GM12878 (cell line): ENCODE measurements at regions not wholly inside any gene's neighbourhood (a gene's known extent, or its start where the extent isn't known, plus 50 kb on each side); places are given as distances from the start of the nearest gene placed in this dataset.
A peak's percentile ranks its signal among the peaks of the same experiment; 100 is the strongest.

Experiments
- ATAC-seq: fragments of 200-7000 bp; cut with Tn5 transposase; 3 replicates; pipeline ENCODE4 v1.9.1; 2020; ENCODE audit warnings: mild to moderate bottlenecking, moderate library complexity
- BruUV-seq: library from RNA; stranded (reverse); fragments of 400-500 nt; replicated peaks from 2 replicates; lab custom pipeline; 2021; lab: Mats Ljungman, UMichigan
- CTCF ChIA-PET: fragments of 300-600 bp; sonication (Branson Sonifier 250); formaldehyde crosslinking; extraction: SDS; loops from one replicate; lab custom pipeline; 2021; ENCODE audit warnings: inconsistent platforms; lab: Yijun Ruan, JAX
- POLR2A ChIA-PET: fragments of 350-600 bp; formaldehyde crosslinking; extraction: SDS; loops from one replicate; lab custom pipeline; 2021; ENCODE audit warnings: inconsistent platforms; lab: Charles Lee
- RAD21 ChIA-PET: fragments of 300-600 bp; sonication (Branson Sonifier 250); formaldehyde crosslinking; loops from one replicate; lab custom pipeline; 2023; ENCODE audit warnings: antibody characterized with exemption; ENCODE audit not compliant: unreplicated experiment; lab: Charles Lee
- SMC1A ChIA-PET: fragments of 300-600 bp; sonication (Branson Sonifier 250); formaldehyde crosslinking; loops from one replicate; lab custom pipeline; 2023; ENCODE audit not compliant: unreplicated experiment, uncharacterized antibody; lab: Charles Lee
- DNase-seq: peaks from one replicate; pipeline ENCODE4 v3.0.0-alpha.2; 2011; ENCODE audit warnings: low read depth, low spot score
- FAIRE-seq: peaks from 3 replicates; lab custom pipeline; 2011; peaks lifted over from hg19 to GRCh38; lab: Jason Lieb, UNC
- H2AFZ ChIP-seq: 2 replicates; pipeline ENCODE4 v1.6.0; 2011; ENCODE audit warnings: low read depth, low read length, control low read depth; ENCODE audit not compliant: control insufficient read depth
- H3K27ac ChIP-seq: 2 replicates; pipeline ENCODE4 v1.5.1; 2011; ENCODE audit warnings: control low read depth; ENCODE audit not compliant: control insufficient read depth, insufficient read depth
- H3K27me3 ChIP-seq, 2 experiments: replicated peaks in 1 of 2; 2 replicates each; pipeline versions ENCODE4 v1.6.0 to v1.6.1; 2011; ENCODE audit warnings: low read length in 1 of 2; ENCODE audit not compliant: control insufficient read depth in 2 of 2, insufficient read depth in 2 of 2
- H3K36me3 ChIP-seq, 2 experiments: 2 replicates each; pipeline ENCODE4 v1.5.1; 2011; ENCODE audit warnings: low read length in 1 of 2; ENCODE audit not compliant: control insufficient read depth in 2 of 2, insufficient read depth in 2 of 2
- H3K4me1 ChIP-seq: 2 replicates; pipeline ENCODE4 v1.6.1; 2011; ENCODE audit warnings: mild to moderate bottlenecking, low read length, moderate library complexity, mixed read lengths; ENCODE audit not compliant: control insufficient read depth, insufficient read depth
- H3K4me2 ChIP-seq: 2 replicates; pipeline ENCODE4 v1.6.0; 2011; ENCODE audit warnings: control low read depth; ENCODE audit not compliant: control insufficient read depth, insufficient read depth
- H3K4me3 ChIP-seq: fragments of 200-600 bp; sonication (generic); 2 replicates; pipeline ENCODE4 v1.5.1; 2016
- H3K79me2 ChIP-seq: 2 replicates; pipeline ENCODE4 v1.6.0; 2011; ENCODE audit warnings: low read length; ENCODE audit not compliant: control insufficient read depth, insufficient read depth
- H3K9ac ChIP-seq: 2 replicates; pipeline ENCODE4 v1.8.0; 2011; ENCODE audit warnings: low read length, control low read depth, mixed read lengths; ENCODE audit not compliant: control insufficient read depth, insufficient read depth
- H3K9me3 ChIP-seq: replicated peaks from 3 replicates; pipeline ENCODE4 v1.5.1; 2011; ENCODE audit warnings: mild to moderate bottlenecking, low read length; ENCODE audit not compliant: control insufficient read depth, insufficient read depth
- H4K20me1 ChIP-seq: 2 replicates; pipeline ENCODE4 v1.6.0; 2011; ENCODE audit not compliant: control insufficient read depth, insufficient read depth
- BCL11A ChIP-seq: IDR thresholded peaks from 2 replicates; pipeline ENCODE4 v1.6.1; 2011; ENCODE audit warnings: low read depth, low read length
- BCLAF1 ChIP-seq: fragments of 450-650 bp; IDR thresholded peaks from 2 replicates; pipeline ENCODE4 v1.6.1; 2017; ENCODE audit warnings: antibody characterized with exemption, mild to moderate bottlenecking, moderate library complexity
- CHD1 ChIP-seq: IDR thresholded peaks from 2 replicates; pipeline ENCODE4 v1.6.1; 2012; ENCODE audit warnings: low read depth, low read length, improper control_type of control experiment
- CHD4 ChIP-seq: fragments of 200-600 bp; sonication (generic); IDR thresholded peaks from 2 replicates; pipeline ENCODE4 v1.6.1; 2016; ENCODE audit warnings: mild to moderate bottlenecking
- CREB1 ChIP-seq: IDR thresholded peaks from 2 replicates; pipeline ENCODE4 v1.6.1; 2012; ENCODE audit warnings: low read depth, mild to moderate bottlenecking, inconsistent platforms
- ETV6 ChIP-seq, 2 experiments: fragments of 450-650 bp in 1 of 2; IDR thresholded peaks in 1 of 2; conservative IDR thresholded peaks in 1 of 2; 2 replicates each; pipeline ENCODE4 v1.6.1; 2014; ENCODE audit warnings: antibody characterized with exemption in 1 of 2, borderline replicate concordance in 1 of 2, low read depth in 1 of 2, mild to moderate bottlenecking in 1 of 2, moderate library complexity in 1 of 2
- IRF5 ChIP-seq: fragments of 450-650 bp; IDR thresholded peaks from 2 replicates; pipeline ENCODE4 v1.6.1; 2017; ENCODE audit warnings: borderline replicate concordance
- NBN ChIP-seq: fragments of 450-650 bp; IDR thresholded peaks from 2 replicates; pipeline ENCODE4 v1.6.1; 2016
- PBX3 ChIP-seq: IDR thresholded peaks from 2 replicates; pipeline ENCODE4 v1.6.1; 2011; ENCODE audit warnings: mild to moderate bottlenecking, low read depth, low read length, moderate library complexity; ENCODE audit not compliant: insufficient replicate concordance
- RAD21 ChIP-seq: IDR thresholded peaks from 2 replicates; pipeline ENCODE4 v1.6.1; 2011; ENCODE audit warnings: mild to moderate bottlenecking, low read depth, low read length, moderate library complexity; ENCODE audit not compliant: insufficient read depth
- SUPT20H ChIP-seq: IDR thresholded peaks from 2 replicates; pipeline ENCODE4 v1.6.1; 2011; ENCODE audit warnings: low read depth, mild to moderate bottlenecking, low read length, moderate library complexity, borderline replicate concordance; ENCODE audit not compliant: control insufficient read depth
- USF1 ChIP-seq: IDR thresholded peaks from 2 replicates; pipeline ENCODE4 v1.6.1; 2011; ENCODE audit warnings: borderline replicate concordance, low read depth, mild to moderate bottlenecking, moderate library complexity, mixed read lengths, low read length; ENCODE audit not compliant: insufficient read depth; ENCODE audit errors: extremely low read length
- YY1 ChIP-seq: IDR thresholded peaks from 2 replicates; pipeline ENCODE4 v1.6.1; 2011; ENCODE audit warnings: low read depth, mild to moderate bottlenecking, low read length
- WGBS: methylation state at CpG from one replicate; pipeline ENCODE4 v1.1.6; 2016; ENCODE audit warnings: low lambda C conversion rate; ENCODE audit not compliant: insufficient replicate concordance, insufficient coverage; ENCODE audit errors: missing lambda C conversion rate; 5-methylcytosine and 5-hydroxymethylcytosine counted together
- in situ Hi-C: fragments of 300-500 bp; cut with MboI; formaldehyde crosslinking; loops from 9 replicates; pipeline ENCODE4 v1.14.3; 2018; ENCODE audit warnings: mixed read lengths
- intact Hi-C: fragments of 100-400 bp; cut with micrococcal nuclease; formaldehyde crosslinking; loops from one replicate; pipeline ENCODE4 v1.14.2; 2022; ENCODE audit not compliant: unreplicated experiment
- TF ChIP-seq, protein P1 (sequence below): fragments of 450-650 bp; IDR thresholded peaks from 2 replicates; pipeline ENCODE4 v1.6.1; 2014; ENCODE audit warnings: mild to moderate bottlenecking

GRCh38 chr3:152071924-152072323 is 196.8 kb upstream of the MBNL1 start (continued):
- TF ChIP-seq BCLAF1, result no peak
- TF ChIP-seq SUPT20H, result no peak
- TF ChIP-seq YY1, result 0 out of 2 replicates have a peak, but pooled peaks have one; percentile 43
- TF ChIP-seq RAD21, result peak; percentile 53
- TF ChIP-seq PBX3, result no peak
- no peak for TF ChIP-seq CREB1

DNA sequence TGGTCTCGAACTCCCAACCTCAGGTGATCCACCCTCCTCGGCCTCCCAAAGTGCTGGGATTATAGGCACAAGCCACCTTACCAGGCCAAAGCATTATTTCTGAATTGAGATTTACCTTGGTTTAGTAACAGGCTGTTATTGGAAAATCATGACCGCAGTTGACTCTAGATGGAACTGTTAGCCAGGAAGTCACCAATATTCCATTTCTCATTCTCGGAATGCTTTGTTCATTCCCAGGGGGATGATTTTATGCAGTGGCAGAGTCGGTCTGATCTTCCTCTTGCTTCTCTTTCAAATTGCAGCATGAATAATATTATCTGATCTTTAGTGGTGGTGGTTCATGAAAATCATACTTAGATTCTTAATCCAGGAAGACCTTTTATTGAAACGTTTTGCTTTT is 195.5 kb upstream of the MBNL1 start:
- BruUV-seq, result no TSS peak
- in situ Hi-C loops, result loop anchor here (5.0 kb wide), 1 partner anchor 369 kb away; no protein-coding TSS in a partner anchor
- H3K27ac ChIP-seq, result no peak overlapping the region
- no peak overlapping the region for H3K4me2 ChIP-seq
- no peaks in the 10 kb centered on the region for H4K20me1 ChIP-seq
- ATAC-seq, result no peak
- no peaks in the 10 kb centered on the region for H3K27me3 ChIP-seq
- DNase-seq, result no peak
- SMC1A ChIA-PET, result interaction anchor here (1.2 to 4.2 kb wide), 11 partner anchors 11 to 523 kb away, joined by 3 to 70 read pairs (median 5); no protein-coding TSS in a partner anchor
- 54% methylated on average over 6 of the region's 6 CpGs for WGBS
- POLR2A ChIA-PET, result no interaction called here
- H2AFZ ChIP-seq, result no peak overlapping the region
- no peak for FAIRE-seq
- no peak overlapping the region for H3K4me3 ChIP-seq
- H3K9me3 ChIP-seq, result peaks cover 1% of the 10 kb centered on the region; the same call in 2 of the 3 replicates
- CTCF ChIA-PET, result interaction anchor here (1.1 to 4.8 kb wide), 13 partner anchors 11 to 500 kb away, joined by 3 to 68 read pairs (median 12); no protein-coding TSS in a partner anchor
- intact Hi-C loops, result loop anchor here (2.0 to 10.0 kb wide), 5 partner anchors 110 to 499 kb away; no protein-coding TSS in a partner anchor
- RAD21 ChIA-PET, result interaction anchor here (1.0 to 4.6 kb wide), 5 partner anchors 200 to 399 kb away, joined by 3 to 86 read pairs (median 6); no protein-coding TSS in a partner anchor
- H3K4me1 ChIP-seq, result no peaks in the 10 kb centered on the region
- H3K9ac ChIP-seq, result no peak overlapping the region
- H3K36me3 ChIP-seq, result no peaks in the 10 kb centered on the region
- H3K79me2 ChIP-seq, result no peaks in the 10 kb centered on the region
- TF ChIP-seq USF1 (no peak), IRF5 (no peak), ETV6 (conservative IDR thresholded peaks at IDR 0.05 in 1 of 2, IDR thresholded peaks at IDR 0.05 in 1 of 2; ENCODE audit: borderline replicate concordance in 1 of 2, low read depth in 1 of 2) (no peak), CHD4 (no peak), CHD1 (no peak), BCL11A (no peak), NBN (no peak)
- TF ChIP-seq, protein P1, sequence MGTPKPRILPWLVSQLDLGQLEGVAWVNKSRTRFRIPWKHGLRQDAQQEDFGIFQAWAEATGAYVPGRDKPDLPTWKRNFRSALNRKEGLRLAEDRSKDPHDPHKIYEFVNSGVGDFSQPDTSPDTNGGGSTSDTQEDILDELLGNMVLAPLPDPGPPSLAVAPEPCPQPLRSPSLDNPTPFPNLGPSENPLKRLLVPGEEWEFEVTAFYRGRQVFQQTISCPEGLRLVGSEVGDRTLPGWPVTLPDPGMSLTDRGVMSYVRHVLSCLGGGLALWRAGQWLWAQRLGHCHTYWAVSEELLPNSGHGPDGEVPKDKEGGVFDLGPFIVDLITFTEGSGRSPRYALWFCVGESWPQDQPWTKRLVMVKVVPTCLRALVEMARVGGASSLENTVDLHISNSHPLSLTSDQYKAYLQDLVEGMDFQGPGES, result no peak
